GM21619 (cell line): ENCODE measurements at regions not wholly inside any gene's neighbourhood (a gene's known extent, or its start where the extent isn't known, plus 50 kb on each side); places are given as distances from the start of the nearest gene placed in this dataset.
"Not testable (repeated sequence)": the region's sequence is repeated elsewhere in the genome, so short reads cannot be mapped to it uniquely, and the experiment has no call there.

ENCODE experiments used
- ATAC-seq: cut with Tn5 transposase; IDR thresholded peaks from one replicate; pipeline ENCODE4 v1.9.1; 2021; ENCODE audit not compliant: unreplicated experiment

DNA sequence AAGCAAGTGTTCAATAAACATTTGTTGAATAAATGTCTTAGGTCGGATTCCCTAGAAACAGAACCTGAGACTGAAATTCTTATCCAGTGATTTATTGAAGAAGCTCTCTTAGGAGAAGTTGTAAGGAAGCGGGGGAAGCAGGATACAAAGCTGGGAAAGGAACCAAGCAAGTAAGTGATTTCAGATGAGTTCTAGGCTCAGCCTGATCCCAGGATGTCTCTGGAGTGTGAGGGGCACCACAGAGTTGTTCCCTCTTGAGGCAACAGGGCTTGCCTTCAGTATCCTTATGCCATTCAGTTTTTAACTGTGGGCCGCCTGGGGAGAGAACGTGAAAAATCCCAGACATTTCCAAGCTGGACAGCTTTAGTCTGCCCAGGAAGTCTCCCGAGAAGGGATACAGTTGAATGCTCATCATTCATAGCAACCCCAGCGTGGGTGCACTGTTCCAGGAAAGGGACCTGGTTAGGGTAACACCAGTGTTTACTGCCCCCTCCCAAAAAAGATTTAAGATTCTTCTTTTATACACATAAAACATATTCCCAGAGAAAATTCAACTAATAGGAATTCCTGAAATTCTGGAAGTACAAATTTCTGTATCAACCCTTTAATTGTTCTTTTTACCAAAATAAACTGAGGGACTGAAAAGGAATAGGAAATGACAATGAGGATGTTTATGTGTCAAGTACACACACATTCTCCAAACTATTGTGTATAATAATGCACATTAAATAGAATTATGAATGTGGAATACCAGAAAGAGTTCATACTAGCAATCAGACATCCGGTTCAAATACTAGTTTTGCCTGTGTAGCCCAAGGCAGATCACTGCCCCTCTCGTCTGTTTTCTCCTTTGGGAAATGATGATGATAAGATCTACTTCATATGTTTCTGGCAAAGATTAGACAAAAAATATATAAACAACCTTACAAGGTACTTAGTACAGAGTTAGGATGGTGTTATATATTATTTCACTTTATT, 592.1 kb upstream of the CDH2 start:
- no peak for ATAC-seq

DNA sequence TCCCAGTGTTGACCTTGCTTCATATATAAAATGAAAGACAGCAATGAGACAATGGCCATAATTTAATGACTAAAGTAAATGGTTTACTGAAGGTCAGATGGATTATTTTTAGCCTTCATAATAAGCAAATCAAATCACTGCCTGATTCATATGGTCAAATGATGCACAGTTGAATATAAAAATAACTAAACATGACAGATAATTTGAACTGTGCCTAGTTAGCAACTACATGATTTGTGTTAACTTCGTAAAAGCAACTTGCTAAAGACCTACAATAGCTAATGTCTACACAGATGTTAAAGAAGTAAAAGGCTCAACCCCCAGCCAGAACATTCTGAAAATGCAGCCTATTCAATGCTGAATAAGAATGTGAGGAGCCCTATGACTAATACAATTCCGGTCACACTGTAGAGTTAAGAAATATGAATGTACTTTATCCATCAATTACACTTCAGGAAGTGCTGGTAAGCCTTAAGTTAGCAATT, 590.8 kb upstream of the CDH2 start:
- ATAC-seq, result no peak

DNA sequence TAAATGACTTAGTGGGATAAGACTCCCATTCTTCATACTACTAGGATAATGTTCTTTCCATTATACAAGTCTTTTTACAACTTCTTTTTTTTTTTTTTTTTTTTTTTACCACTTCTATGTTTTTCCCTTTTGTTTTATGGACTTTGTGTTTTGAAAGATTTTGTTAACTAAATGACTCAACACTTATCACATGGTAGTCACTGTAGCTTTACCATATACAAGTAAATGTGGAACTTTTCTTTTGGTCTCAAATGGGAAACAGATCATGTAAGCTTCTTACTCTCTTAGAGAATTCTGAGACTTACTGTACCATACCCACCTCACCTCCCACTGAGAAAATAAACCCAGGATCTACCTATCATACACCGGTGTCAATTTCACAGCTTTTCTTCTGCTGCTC, 590.3 kb upstream of the CDH2 start:
- ATAC-seq, result no peak

DNA sequence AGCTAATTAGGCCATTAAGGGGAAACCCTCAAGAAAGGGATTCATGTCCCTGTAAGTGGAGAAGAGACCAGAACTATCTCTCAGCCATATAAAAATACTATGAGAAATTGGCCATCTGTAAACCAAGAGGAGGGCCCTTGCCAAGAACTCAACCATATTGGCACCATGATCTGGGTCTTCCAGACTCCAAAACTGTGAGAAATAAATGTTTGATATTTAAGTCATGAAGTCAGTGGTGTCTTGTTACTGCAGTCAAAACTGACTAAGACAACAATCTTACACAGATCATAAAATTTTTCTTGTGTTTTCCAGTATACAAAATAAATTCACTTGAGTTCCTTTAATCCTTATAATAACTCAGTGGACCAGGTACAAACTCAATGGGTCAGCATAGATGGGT, 589.8 kb upstream of the CDH2 start:
- no peak for ATAC-seq

DNA sequence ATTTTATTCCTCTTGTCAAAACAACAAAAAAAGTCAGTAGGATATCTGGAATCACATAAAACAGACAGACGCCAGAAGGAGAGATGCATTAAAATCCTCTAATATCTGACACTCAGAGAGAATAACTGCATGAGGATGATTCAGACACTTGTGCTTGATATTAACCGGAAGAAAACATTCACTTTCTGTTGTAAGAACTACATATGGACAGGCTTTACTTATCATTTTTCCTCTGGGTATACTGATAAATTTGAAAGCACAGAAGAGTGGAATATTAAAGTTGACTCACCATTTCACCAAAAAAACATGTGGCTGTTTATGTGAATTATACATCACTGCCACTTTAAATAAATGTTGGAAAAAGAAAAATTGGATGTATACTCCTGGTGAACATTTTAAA, 589.1 kb upstream of the CDH2 start:
- ATAC-seq, result no peak

DNA sequence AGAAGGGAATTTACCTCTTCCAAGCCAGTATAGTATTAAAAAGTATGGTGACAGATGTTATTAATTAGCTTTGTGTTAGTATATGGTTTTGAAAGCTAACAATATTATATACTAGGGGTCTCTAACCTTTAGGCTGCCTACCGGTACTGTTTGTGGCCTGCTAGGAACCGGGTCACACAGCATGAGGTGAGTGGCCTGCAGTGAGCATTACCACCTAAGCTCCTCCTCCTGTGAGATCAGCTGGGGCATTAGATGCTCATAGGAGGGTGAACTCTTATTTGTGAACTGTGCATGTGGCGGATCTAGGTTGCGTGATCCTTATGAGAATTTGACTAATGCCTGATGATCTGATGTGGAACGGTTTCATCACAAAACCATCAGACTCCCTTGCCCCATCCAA, 583.4 kb upstream of the CDH2 start:
- no peak for ATAC-seq

DNA sequence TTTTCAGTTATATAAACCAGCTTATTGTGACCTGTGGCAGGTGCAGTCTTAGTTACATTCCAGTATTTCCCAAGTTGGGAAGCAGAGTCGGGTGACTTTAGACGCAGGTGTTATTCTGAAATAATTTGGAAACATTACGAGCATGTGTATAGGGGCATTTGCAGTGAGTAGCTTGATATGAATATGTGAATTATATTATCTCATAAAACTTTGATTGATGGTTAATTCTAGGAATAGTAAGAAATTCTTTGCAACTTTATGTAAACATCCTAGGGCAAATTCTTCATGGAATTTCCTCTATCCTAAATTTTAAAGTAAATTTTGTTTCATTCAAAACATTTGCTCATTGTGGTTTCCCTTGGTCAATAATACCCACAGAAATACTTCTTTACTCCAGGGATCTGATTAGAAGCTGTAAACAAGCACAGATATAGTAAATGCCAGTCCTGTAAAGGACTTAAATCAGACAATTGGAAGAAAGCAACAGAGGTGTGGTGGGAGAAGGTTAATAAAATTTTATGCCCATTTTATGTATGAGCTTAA, 580.6 kb upstream of the CDH2 start:
- no peak for ATAC-seq

DNA sequence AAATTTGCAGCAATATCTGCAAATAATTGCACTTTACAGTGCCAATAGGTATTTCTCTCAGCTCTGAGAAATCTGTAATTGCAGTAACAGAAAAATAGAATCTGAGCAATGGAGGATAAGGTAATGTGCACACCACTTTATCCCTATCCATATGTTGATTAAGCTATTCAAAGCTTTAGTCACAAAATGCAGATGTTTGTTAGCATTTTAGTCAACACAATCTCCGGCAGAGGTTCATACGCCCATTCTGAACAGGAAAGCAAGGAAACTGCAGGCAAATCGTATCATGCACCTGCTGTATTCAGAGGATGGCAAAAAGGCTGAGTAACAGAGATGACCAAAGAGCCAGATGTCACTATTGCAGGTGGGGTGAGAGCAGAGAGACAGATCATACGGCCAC, 566.2 kb upstream of the CDH2 start:
- no peak for ATAC-seq

DNA sequence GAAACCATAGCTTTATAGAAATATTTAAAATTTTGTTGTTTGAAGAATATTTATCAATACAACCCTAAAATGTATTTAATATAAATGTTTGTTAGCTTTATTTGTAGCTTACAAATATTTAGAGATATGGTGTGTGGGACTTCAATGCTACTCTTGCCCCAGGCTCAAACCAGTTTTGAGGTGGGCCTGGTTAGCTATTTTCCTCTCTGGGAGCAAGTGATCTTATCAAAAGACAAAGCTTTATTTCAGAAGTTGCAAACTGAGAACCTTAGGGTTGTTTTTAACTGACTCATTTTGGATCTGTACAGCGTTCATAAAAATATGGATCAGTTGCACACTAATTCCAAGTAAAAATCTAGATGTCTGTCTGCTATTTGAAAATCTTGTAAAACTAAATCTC, 563.6 kb upstream of the CDH2 start:
- ATAC-seq, result no peak

DNA sequence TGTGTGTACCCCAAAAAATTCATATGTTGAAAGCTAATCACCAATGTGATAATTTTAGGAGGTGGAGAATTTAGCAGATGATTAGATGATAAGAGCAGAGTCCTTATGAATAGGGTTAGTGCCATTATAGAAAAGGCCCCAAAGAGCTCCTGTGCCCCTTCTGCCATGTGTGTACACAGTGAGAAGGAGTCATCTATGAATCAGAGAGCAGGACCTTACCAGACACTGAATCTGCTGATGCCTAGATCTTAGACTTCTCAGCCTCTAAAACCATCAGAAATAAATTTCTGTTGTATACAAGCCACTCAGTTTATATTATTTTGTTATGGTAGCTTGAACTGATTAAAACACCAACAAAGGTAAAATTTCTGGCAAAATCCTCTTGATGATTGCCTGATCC, 560.0 kb upstream of the CDH2 start:
- ATAC-seq, result no peak

DNA sequence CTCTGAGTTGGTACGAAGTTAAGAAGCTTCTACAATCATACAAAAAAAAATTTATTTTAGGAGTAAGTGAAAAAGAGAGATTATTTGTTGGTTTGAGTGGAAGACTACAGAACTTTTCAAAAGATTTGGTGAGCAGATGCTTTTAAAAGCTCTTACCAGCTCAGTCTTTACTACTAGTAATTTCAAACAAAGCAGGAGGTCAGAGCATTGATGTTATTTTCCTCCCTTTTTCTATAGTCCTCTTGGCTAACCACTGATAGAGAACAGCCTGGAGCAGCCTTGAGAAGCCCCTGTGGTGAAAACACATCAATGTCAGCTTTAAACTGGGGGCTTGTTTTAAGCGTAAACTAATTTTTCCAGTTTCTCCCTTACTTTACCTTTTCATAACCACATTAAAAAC, 559.3 kb upstream of the CDH2 start:
- ATAC-seq, result no peak

DNA sequence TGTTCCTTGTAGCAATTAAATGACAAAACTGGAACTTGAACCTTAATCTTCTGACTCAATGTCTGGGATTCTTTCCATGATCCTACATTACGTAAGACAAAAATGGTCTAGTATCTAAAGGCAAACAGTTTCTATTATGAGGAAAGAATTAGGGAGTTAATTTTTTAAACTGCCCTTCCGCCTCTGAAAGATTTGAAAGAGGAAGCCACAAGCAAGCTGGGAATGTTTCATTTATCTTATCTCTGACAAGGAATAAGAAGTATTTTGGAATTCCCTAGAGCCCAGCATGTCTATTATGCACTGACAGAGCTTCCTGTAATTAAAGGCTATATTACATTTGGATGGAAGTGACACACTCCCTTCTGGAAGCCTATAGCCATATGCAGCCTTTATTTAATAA, 558.8 kb upstream of the CDH2 start:
- no peak for ATAC-seq

DNA sequence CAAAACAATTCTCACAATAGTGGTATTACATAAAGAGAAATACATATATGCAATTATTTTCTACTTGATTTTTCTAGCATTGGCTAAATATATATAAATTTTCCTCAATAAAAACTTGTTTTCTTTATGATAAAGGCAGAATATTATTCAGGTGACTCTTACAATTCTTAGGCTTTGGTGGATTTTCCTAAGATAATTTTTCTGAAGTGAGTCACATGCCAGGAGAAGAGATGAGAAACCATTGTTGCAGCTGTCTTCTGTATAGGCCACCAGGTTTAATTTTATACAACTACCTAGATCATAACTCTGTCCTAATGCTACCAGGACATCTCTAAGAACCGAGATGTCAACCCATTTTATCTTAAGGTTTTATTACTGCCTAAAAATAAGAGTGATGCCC, 552.4 kb upstream of the CDH2 start:
- ATAC-seq, result no peak

DNA sequence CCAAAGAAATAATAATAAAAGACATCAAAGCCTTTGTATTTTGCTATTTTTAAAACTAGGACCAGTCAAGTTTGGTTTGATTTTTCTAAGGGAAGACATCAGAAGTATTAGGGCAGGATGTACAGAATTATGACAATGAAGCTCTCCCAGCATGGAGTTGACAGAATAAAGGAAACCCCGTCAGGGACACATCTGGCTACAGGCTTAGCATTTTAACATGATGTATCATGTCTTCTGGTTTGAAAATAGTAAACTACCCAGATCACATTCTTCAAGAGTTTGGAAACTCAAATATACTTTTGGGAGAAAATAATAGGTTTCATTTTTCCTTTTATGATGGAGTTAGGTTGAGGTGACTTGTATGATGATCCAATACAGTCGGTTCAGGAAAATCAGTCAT, 552.0 kb upstream of the CDH2 start:
- no peak for ATAC-seq

DNA sequence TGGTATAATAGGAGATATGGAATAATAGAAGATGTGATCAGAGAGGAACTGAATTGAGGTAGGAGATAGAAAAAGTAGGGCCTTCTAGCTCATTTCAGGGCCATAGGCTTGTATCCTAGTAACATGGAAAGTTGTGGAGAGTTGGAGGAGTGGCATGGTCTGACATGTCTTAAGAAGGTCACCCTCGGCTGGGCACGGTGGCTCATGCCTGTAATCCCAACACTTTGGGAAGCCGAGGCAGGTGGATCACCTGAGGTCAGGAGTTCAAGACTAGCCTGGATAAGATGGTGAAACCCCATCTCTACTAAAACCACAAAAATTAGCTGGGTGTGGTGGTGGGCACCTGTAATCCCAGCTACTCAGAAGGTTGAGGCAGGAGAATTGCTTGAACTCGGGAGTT, 550.3 kb upstream of the CDH2 start:
- ATAC-seq, result not testable (repeated sequence)

DNA sequence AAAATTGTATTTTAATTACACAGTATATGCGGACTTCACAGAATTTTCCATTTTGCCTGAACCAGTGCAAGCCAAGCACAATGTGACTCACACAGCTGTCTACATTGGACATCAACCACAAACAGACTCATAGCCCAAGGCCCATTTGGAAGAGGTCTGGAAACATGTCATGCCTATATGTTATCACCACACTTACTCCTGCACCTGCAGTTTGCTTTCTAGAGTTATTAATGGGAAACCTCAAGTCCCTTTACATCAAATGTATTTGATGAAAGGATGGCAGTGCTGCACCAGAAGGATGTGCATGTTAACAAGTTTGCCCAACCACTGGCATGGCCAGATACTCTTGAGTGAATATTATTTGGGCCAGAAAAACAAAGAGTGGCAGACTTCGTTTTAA, 548.9 kb upstream of the CDH2 start:
- no peak for ATAC-seq

DNA sequence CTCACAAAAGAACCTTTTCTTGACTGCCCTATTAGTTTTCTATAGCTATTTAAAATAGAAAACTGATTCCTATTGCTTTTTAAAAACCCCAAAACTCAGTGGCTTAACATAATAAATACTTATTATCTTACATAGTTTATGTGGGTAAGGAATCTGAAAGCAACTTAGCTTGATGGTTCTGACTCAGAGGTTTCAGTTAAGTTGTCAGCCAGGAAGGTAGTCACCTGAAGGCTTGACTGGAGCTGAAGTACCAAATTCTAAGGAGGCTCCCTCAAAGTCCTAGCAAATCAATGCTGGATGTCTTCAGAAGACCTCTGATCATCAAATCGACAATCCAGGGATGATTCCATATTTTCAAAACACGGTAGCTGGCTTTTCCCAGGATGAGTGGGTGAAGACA, 546.6 kb upstream of the CDH2 start:
- no peak for ATAC-seq

DNA sequence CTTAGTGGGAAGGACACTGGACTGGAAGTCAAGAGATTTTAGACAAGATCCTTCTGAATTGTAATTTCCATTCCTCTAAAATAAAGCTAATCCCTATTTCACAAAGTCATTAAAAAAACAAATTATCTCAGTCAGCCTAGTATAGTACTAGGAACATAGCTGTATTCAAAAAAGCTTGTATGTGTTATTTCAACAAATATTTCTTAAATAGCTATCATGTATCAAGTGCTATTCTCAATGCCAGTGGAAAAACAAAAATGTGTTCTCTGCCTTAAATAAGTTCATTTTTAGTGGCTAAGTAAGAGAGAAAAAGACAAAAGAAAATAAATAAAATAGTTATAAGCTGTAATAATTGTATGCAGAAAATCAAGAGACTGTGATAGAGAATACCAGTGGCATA, 541.8 kb upstream of the CDH2 start:
- no peak for ATAC-seq

DNA sequence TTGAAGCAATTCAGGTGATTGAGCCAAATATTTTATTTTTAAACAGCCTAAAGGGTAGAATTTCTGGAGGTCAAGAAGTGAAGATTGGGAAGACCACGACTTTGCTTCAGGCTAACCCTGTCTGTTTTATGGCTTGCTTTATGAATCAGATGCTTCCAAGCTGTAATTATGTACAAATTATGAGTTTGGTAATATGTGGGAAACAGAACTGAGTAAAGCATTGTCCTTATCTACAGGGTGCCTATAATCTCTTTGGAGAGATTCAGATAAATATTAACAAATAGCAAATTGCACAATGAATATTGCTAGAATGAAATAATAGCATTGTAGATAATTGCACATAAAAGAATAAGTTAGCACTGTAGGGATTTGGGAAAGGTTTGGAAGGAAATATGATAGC, 539.4 kb upstream of the CDH2 start:
- ATAC-seq, result no peak

DNA sequence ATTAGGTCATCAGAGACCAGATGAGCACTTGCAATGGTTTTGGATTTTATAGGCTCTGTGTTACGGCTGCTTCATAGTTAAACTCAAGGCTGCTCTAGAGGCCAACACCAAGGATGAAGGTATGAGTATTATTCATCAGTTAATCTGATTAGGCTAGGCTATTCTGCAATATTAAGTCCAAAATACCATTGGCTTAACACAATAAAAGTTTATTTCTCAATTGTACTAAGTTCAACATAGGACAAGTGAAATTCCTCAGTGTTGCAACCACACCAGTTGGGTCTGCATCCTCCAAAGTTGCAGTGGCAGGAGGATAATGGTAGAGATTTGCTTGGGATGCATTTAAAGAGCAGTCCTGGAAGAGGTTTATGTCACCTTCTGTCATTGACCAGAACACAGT, 538.3 kb upstream of the CDH2 start:
- no peak for ATAC-seq

DNA sequence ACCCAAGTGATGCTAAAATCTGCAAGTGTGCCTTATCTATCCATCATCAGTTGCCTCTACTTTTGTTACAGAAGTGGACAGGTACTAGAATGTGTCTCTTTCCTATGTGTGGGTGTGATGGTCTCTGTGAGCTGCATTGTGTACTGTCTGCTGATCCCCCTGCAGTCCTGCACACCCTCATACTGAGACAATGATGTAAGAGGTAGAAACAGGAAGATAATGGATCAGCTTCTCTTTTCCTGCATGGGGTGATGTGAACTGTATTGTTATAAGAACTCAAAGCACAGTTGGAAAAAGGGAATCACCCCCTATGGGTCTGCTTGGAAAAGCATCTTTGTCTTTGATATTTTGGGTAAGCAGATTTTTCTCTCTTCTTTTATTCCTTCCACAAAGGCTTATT, 537.6 kb upstream of the CDH2 start:
- ATAC-seq, result no peak

DNA sequence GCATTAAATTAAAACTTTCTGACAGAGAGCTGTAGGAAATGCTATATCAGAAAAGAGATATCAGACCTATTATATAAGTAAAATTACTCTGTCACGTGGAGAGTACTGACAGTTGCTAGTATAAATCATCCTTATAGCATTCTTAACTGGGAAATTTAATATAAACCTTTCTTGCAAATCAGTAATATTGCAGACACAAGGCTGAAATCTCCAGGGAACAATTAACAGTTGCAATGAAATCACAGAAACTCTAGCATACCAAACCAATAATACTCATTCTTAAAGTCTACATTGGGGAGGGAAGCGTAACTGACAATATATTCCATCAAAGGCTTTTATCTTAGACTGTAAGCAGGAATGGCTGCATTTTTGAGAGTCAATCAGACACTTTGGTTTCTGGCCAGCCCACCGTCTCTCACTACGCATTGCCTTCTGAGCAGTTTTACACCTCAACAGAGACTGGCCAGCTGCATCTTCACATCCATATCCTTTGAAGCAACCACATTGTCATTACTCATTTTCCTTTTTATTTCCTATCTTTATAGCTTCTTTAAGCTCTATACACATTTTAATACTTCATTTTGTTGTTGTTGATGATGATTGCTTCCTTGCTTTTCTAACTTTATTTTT, 536.0 kb upstream of the CDH2 start:
- ATAC-seq, result no peak
